GM10248 (cell line): ENCODE measurements at regions not wholly inside any gene's neighbourhood (a gene's known extent, or its start where the extent isn't known, plus 50 kb on each side); places are given as distances from the start of the nearest gene placed in this dataset.
"Not testable (repeated sequence)": the region's sequence is repeated elsewhere in the genome, so short reads cannot be mapped to it uniquely, and the experiment has no call there.

Source experiments
- CTCF ChIA-PET: fragments of 300-600 bp; sonication (Branson Sonifier 250); formaldehyde crosslinking; extraction: SDS; loops from one replicate; lab custom pipeline; 2021; ENCODE audit warnings: antibody characterized with exemption; lab: Yijun Ruan, JAX
- POLR2A ChIA-PET: fragments of 350-650 bp; sonication (Branson Sonifier 250); formaldehyde crosslinking; extraction: SDS; loops from one replicate; lab custom pipeline; 2020; ENCODE audit warnings: antibody characterized with exemption; lab: Yijun Ruan, JAX
- DNase-seq: peaks from one replicate; pipeline ENCODE4 v3.0.0; 2012; ENCODE audit errors: extremely low spot score
- TF ChIP-seq, protein P1 (sequence below): IDR thresholded peaks from 2 replicates; pipeline ENCODE4 v1.5.1; 2012; ENCODE audit warnings: mild to moderate bottlenecking, low read depth; ENCODE audit errors: extremely low read depth, missing control alignments, control extremely low read depth

DNA sequence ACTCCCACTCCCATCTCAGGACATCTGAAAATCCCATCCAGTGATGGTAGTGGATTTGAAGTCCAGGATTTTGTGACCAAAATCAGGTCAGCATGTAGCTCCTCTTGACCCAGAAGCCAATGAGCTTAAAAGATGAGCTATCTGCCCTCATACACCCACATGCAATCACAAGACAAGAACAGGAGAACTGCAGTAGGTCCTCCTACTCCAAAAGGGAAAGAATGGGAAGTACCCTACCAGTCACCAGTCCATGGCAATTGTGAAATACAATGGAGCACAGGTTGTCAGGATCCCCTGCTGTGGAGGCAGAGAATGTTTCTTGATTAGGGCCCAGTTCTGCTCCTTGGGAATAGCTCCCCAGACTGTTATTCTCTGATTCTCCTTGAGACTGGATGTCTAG is 347.3 kb upstream of the CNR1 start:
- TF ChIP-seq, protein P1, sequence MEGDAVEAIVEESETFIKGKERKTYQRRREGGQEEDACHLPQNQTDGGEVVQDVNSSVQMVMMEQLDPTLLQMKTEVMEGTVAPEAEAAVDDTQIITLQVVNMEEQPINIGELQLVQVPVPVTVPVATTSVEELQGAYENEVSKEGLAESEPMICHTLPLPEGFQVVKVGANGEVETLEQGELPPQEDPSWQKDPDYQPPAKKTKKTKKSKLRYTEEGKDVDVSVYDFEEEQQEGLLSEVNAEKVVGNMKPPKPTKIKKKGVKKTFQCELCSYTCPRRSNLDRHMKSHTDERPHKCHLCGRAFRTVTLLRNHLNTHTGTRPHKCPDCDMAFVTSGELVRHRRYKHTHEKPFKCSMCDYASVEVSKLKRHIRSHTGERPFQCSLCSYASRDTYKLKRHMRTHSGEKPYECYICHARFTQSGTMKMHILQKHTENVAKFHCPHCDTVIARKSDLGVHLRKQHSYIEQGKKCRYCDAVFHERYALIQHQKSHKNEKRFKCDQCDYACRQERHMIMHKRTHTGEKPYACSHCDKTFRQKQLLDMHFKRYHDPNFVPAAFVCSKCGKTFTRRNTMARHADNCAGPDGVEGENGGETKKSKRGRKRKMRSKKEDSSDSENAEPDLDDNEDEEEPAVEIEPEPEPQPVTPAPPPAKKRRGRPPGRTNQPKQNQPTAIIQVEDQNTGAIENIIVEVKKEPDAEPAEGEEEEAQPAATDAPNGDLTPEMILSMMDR, result no peak
- ChIA-PET POLR2A (no interaction called here), CTCF (interaction anchor here (0.7 to 4.2 kb wide), 7 partner anchors 9 to 268 kb away, joined by 3 to 13 read pairs (median 4); no protein-coding TSS in a partner anchor)
- no peak for DNase-seq

DNA sequence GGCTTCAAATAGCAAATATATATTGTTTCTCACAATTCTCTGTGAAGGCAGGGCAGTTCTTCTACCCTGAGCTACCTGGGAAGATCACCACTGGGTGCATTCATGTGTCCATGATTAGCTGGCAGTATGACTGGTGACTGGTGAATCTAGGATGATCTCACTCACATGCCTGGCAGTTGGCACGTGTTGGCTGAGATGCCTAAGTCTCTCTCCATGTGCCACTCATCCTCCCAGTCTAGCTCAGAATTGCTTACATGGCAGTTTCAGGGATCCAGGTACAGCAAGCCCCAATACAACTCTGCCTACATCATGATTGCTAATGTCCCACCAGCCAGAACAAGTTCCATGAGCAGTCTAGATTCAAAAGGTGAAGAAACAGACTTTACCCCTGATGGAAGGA is 346.8 kb upstream of the CNR1 start:
- POLR2A ChIA-PET, result no interaction called here
- TF ChIP-seq, protein P1, result no peak
- CTCF ChIA-PET, result interaction anchor here (0.8 to 4.2 kb wide), 6 partner anchors 8 to 268 kb away, joined by 3 to 13 read pairs (median 5); no protein-coding TSS in a partner anchor
- no peak for DNase-seq

DNA sequence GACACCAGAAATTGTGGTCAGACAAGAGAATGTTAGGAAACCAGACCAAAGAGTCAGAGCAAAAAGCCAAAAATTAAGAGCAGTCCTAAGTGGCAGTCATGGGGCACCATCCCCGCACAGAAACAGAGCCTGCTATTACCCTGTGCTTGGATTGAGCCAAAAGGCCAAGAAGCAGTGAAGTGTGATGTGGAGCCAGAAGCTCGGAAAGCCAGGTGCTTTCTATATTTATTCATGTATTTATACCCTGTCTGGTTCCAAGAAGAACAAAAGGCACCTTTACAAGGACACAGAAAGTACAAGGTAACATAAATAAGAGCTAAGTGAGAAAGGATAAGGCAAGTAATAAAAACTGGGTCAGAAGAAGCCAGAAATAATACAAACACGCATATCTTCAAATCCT is 336.2 kb upstream of the CNR1 start:
- TF ChIP-seq, protein P1, result no peak
- ChIA-PET POLR2A (no interaction called here), CTCF (no interaction called here)
- DNase-seq, result no peak

DNA sequence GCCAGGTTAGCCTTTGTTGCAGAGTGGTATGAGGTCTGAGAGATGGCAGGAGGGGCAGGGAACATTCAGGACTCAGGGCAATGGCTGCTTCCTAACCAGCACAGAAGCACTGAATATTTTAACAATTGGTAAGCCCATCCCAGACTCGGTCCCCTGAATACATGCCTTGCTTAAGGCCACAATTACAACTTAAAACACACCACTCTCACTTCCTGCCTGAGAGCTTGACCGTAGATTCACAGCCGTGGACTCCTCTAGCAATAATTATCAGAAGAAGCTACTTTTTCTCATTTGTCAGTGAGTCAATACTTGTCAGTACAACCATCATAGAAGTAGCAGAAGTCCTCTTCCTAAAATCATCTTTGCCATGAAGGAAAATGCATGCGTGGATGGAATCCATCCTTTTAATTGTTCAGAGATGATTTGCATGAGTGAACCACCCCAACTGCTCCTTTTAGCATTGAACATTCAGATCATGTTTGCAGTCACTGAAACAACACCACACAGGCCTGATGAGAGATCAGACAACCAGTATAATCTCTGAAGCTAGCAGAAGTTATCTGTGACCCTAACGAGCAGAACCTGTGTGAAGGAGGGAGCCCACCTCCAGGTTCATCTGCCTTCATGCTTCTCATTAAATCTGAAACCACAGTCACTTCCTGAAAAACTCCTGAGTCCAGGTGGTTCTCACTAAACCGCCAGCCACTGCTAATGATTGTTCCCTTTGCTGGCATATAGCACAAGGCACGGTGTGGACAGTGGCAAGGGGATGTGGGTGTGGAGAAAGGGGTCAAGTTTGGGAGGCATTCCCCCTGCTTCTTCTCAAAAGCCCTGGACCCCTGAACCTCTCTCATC is 333.9 kb upstream of the CNR1 start:
- TF ChIP-seq, protein P1, result no peak
- CTCF ChIA-PET, result no interaction called here
- DNase-seq, result peak; percentile 24
- POLR2A ChIA-PET, result interaction anchor here (0.5 kb wide), 1 partner anchor 14 kb away, joined by 3 read pairs; no protein-coding TSS in a partner anchor

DNA sequence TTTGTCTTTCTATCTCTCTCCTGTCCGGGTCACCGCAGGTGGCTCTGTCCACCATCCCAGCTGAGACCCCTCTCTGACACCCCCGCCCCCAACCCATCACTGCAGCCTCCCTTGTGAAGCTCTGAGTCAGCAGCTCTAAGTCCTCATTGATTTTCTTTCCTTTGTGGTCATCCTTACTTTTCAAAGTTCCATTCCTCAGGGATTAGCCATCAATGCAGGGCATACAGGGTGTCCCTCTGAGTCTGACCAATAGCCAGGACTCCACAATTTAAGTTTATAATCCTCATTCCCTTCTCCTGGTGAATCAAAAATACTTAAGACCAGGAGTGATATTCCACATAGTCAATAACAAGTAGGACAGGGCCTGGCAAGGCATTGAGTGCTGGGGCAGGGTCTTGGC is 333.3 kb upstream of the CNR1 start:
- POLR2A ChIA-PET, result interaction anchor here (0.5 kb wide), 1 partner anchor 15 kb away, joined by 3 read pairs; no protein-coding TSS in a partner anchor
- CTCF ChIA-PET, result no interaction called here
- DNase-seq, result no peak
- TF ChIP-seq, protein P1, result no peak

DNA sequence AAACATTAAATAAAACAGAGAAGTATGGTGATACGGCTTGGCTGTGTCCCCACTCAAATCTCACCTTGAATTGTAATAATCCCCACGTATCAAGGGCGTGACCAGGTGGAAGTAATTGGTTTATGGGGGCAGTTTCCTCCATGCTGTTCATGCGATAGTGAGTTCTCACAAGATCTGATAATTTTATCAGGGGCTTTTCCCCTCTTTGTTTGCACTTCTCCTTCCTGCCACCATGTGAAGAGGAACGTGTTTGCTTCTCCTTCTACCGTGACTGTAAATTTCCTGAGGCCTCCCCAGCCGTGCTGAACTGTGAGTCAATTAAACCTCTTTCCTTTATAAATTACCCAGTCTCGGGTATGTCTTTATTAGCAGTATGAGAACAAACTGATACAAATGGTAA is 331.3 kb upstream of the CNR1 start:
- DNase-seq, POLR2A ChIA-PET: not testable (repeated sequence)
- CTCF ChIA-PET, result interaction anchor here (1.3 kb wide), 2 partner anchors 14 to 46 kb away, joined by 3 to 5 read pairs; no protein-coding TSS in a partner anchor
